SK-N-SH treated with all-trans-retinoic acid at 6 μM for 48 hours (cell line): ENCODE measurements at regions not wholly inside any gene's neighbourhood (a gene's known extent, or its start where the extent isn't known, plus 50 kb on each side); places are given as distances from the start of the nearest gene placed in this dataset.

Experiments
- ATAC-seq: fragments of 200-7000 bp; cut with Tn5 transposase; 3 replicates; pipeline ENCODE4 v1.9.1; 2020; ENCODE audit warnings: mild to moderate bottlenecking, moderate library complexity
- ARNTL ChIP-seq: fragments of 450-650 bp; formaldehyde crosslinking; IDR thresholded peaks from 2 replicates; pipeline ENCODE4 v1.5.0; 2020; ENCODE audit warnings: low read depth, mild to moderate bottlenecking, moderate library complexity, borderline replicate concordance
- BACH2 ChIP-seq: fragments of 250-450 bp; sonication (Bioruptor Pico); IDR thresholded peaks from 2 replicates; pipeline ENCODE4 v1.9.0; 2021; ENCODE audit warnings: mild to moderate bottlenecking, borderline replicate concordance
- CREB5 ChIP-seq: fragments of 250-450 bp; sonication (Bioruptor Pico); IDR thresholded peaks from 2 replicates; pipeline ENCODE4 v1.5.1; 2020; ENCODE audit warnings: low read depth, mild to moderate bottlenecking, moderate library complexity
- CSDC2 ChIP-seq: fragments of 250-450 bp; sonication (Bioruptor Pico); IDR thresholded peaks from 2 replicates; pipeline ENCODE4 v1.5.0; 2020; ENCODE audit warnings: mild to moderate bottlenecking, moderate library complexity
- ESRRG ChIP-seq: fragments of 250-450 bp; sonication (Bioruptor Pico); IDR thresholded peaks from 2 replicates; pipeline ENCODE4 v1.6.1; 2021; ENCODE audit warnings: mild to moderate bottlenecking
- GLIS3 ChIP-seq: fragments of 250-450 bp; sonication (Bioruptor Pico); IDR thresholded peaks from 2 replicates; pipeline ENCODE4 v1.5.0; 2020; ENCODE audit warnings: mild to moderate bottlenecking, moderate library complexity
- ISL1 ChIP-seq: fragments of 250-450 bp; sonication (Bioruptor Pico); IDR thresholded peaks from 2 replicates; pipeline ENCODE4 v2.1.2; 2022; ENCODE audit warnings: mild to moderate bottlenecking, moderate library complexity
- OSR1 ChIP-seq: fragments of 250-450 bp; sonication (Bioruptor Pico); IDR thresholded peaks from 2 replicates; pipeline ENCODE4 v1.8.0; 2022; ENCODE audit warnings: moderate library complexity, mild to moderate bottlenecking, inconsistent platforms
- PATZ1 ChIP-seq: fragments of 250-450 bp; sonication (Bioruptor Pico); IDR thresholded peaks from 2 replicates; pipeline ENCODE4 v1.8.0; 2020; ENCODE audit warnings: mild to moderate bottlenecking, moderate library complexity, borderline replicate concordance
- POU6F1 ChIP-seq: fragments of 250-450 bp; sonication (Bioruptor Pico); IDR thresholded peaks from 2 replicates; pipeline ENCODE4 v1.8.0; 2021; ENCODE audit warnings: low read depth, mild to moderate bottlenecking, moderate library complexity, borderline replicate concordance
- PPARA ChIP-seq: fragments of 250-450 bp; sonication (Bioruptor Pico); IDR thresholded peaks from 2 replicates; pipeline ENCODE4 v1.5.0; 2020; ENCODE audit warnings: mild to moderate bottlenecking, borderline replicate concordance
- RARB ChIP-seq: fragments of 250-450 bp; sonication (Bioruptor Pico); IDR thresholded peaks from 2 replicates; pipeline ENCODE4 v1.8.0; 2021; ENCODE audit warnings: mild to moderate bottlenecking, moderate library complexity
- SNAI2 ChIP-seq: fragments of 250-450 bp; sonication (Bioruptor Pico); IDR thresholded peaks from 2 replicates; pipeline ENCODE4 v1.5.0; 2020; ENCODE audit warnings: mild to moderate bottlenecking, moderate library complexity
- TCF4 ChIP-seq: fragments of 250-450 bp; sonication (Bioruptor Pico); IDR thresholded peaks from 2 replicates; pipeline ENCODE4 v1.8.0; 2021; ENCODE audit warnings: mild to moderate bottlenecking, moderate library complexity, borderline replicate concordance
- TOX ChIP-seq: fragments of 250-450 bp; sonication (Bioruptor Pico); IDR thresholded peaks from 2 replicates; pipeline ENCODE4 v1.8.0; 2021; ENCODE audit warnings: mild to moderate bottlenecking, moderate library complexity, borderline replicate concordance
- TSHZ2 ChIP-seq: fragments of 250-450 bp; sonication (Bioruptor Pico); IDR thresholded peaks from 2 replicates; pipeline ENCODE4 v1.5.0; 2020; ENCODE audit warnings: mild to moderate bottlenecking, moderate library complexity
- ZC3H10 ChIP-seq: fragments of 250-450 bp; sonication (Bioruptor Pico); IDR thresholded peaks from 2 replicates; pipeline ENCODE4 v1.5.1; 2021; ENCODE audit warnings: mild to moderate bottlenecking, moderate library complexity
- ZFP3 ChIP-seq: fragments of 250-450 bp; sonication (Bioruptor Pico); IDR thresholded peaks from 2 replicates; pipeline ENCODE4 v1.5.0; 2020; ENCODE audit warnings: mild to moderate bottlenecking, moderate library complexity
- ZFP30 ChIP-seq: fragments of 450-650 bp; formaldehyde crosslinking; IDR thresholded peaks from 2 replicates; pipeline ENCODE4 v1.5.0; 2022; ENCODE audit warnings: mild to moderate bottlenecking, moderate library complexity
- ZNF565 ChIP-seq: fragments of 450-650 bp; formaldehyde crosslinking; conservative IDR thresholded peaks from 2 replicates; pipeline ENCODE4 v1.5.0; 2020; ENCODE audit warnings: low read depth, mild to moderate bottlenecking, moderate library complexity
- ZNF70 ChIP-seq: fragments of 450-650 bp; formaldehyde crosslinking; IDR thresholded peaks from 2 replicates; pipeline ENCODE4 v1.5.0; 2020; ENCODE audit warnings: mild to moderate bottlenecking, moderate library complexity
- ZNF8 ChIP-seq: fragments of 450-650 bp; formaldehyde crosslinking; IDR thresholded peaks from 2 replicates; pipeline ENCODE4 v1.5.0; 2020; ENCODE audit warnings: mild to moderate bottlenecking, moderate library complexity

GRCh38 chr5:143581147-143581546 is 177.7 kb upstream of the NR3C1 start:
- TF ChIP-seq TOX (CRISPR knock-in tag) (no peak), ZNF565 (CRISPR knock-in tag) (no peak), SNAI2 (no peak), CSDC2 (CRISPR knock-in tag) (no peak), TCF4 (CRISPR knock-in tag) (no peak), RARB (no peak), ZC3H10 (CRISPR knock-in tag) (no peak), ISL1 (CRISPR knock-in tag) (no peak), ZFP3 (CRISPR knock-in tag) (no peak), ZFP30 (CRISPR knock-in tag) (no peak), ZNF8 (no peak), ESRRG (CRISPR knock-in tag) (no peak), ARNTL (CRISPR knock-in tag) (no peak)
- ATAC-seq, result no peak

GRCh38 chr5:143576711-143577484 is 173.4 kb upstream of the NR3C1 start:
- ATAC-seq, result peak; percentile 89

More at GRCh38 chr5:143576711-143577484, 173.4 kb upstream of the NR3C1 start:
- TF ChIP-seq ZFP30 (CRISPR knock-in tag) (no peak), OSR1 (CRISPR knock-in tag) (no peak), PPARA (CRISPR knock-in tag) (no peak), ZC3H10 (CRISPR knock-in tag) (no peak), ZNF8 (peak; percentile 54; the same call in 1 of the 2 replicates), CREB5 (CRISPR knock-in tag) (0 out of 2 replicates have a peak, but pooled peaks have one; percentile 19), ISL1 (CRISPR knock-in tag) (peak; percentile 88), POU6F1 (no peak), TSHZ2 (CRISPR knock-in tag) (no peak), ESRRG (CRISPR knock-in tag) (no peak), TOX (CRISPR knock-in tag) (no peak), TCF4 (CRISPR knock-in tag) (no peak), GLIS3 (CRISPR knock-in tag) (no peak), ZFP3 (CRISPR knock-in tag) (no peak), ZNF565 (CRISPR knock-in tag) (no peak), PATZ1 (CRISPR knock-in tag) (no peak), ZNF70 (CRISPR knock-in tag) (no peak), BACH2 (CRISPR knock-in tag) (no peak), SNAI2 (no peak)
- TF ChIP-seq, all 23 proteins: peak for 3
